Stimulated activated CD8-positive, alpha-beta memory T cell treated with anti-CD3 and anti-CD28 coated beads, Interleukin-4, amount 100 ng/mL, for 24 hours (primary cell): ENCODE measurements at regions not wholly inside any gene's neighbourhood (a gene's known extent, or its start where the extent isn't known, plus 50 kb on each side); places are given as distances from the start of the nearest gene placed in this dataset.

Experiments used
- DNase-seq: peaks from one replicate; pipeline ENCODE4 v3.0.0-alpha.2; 2020; ENCODE audit warnings: low read depth

DNA sequence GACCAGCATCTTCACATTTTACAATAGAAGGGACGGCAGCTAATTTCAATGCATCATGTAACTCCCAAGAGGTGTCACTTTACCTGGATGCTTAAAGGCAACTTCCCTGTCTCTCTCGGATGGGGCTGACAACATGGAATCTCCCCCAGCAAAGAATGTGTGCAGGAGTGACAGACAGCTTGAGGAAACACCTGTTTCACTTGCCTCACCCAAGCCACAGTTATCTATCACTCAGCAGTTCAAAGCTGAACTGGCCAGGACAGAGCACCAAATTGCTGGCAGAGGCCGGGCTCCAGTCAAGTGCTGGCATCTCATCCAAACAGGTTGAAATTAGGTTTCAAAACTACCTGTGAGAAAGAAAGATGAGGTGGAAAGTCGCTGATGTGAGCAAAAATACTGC is 538.0 kb upstream of the PLXNA2 start:
- DNase-seq, result no peak

DNA sequence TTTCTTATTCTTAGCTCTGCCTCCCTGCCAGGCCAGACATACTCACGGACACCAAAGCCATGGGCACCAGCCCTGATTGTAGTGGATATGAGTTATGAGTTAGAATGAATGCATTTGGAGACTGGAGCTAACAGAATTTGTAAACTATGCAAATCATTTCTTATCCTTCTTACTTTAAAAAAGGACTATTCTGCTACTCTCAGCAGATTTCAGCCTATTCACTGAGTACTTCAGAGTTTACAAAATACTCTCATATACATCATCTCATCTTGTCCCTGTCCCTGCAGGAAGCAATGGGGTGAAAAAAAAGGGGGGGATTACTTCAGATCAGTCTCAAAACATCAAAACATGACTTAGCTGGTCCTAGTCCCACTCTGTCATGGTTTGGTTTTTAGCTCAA is 541.4 kb upstream of the PLXNA2 start:
- no peak for DNase-seq

DNA sequence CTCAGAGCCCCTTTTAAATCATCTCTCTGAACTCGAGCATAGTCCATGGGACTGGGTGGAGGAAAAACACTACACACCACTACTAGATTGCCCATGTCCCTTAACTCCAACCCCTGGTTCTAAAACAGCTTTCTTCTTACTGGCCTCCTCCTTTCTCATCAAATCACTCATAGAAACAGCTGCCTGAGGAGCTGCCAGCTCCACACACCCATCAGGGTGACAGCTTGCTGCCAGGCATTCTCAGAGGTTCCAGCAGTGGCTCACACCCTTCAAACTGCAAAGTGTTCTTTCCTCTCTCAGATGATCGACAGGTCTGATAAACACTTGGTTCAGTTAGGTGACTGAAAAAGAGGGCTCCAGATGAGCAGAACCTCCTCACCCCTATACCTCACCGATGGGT is 543.0 kb upstream of the PLXNA2 start:
- no peak for DNase-seq

DNA sequence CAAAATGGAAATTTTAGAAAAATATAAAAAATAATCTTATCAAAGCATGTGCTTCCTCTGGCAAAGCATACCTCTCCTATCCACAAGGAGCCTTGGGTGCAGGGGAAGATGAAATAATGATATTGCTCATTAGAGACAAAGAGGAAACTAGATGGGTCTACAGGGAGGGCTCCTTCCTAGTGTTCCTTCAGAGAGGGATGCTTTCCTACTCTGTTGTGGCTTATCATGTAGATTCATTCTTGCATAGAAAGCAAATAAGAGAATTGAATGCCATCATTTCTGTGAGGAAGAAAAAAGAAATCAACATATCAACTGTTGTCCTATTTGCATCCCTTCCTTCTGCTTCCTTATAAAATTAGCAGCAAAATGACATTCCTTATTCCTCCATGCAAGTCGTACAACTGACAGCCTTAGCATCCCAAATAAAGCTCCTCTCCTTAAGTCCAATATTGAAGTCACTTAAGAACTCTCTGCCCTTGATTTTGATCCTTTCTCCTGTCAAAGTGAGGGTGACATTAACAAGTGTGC is 543.9 kb upstream of the PLXNA2 start:
- no peak for DNase-seq

GRCh38 chr1:208791456-208791855 is 547.3 kb upstream of the PLXNA2 start:
- DNase-seq, result no peak

GRCh38 chr1:208793861-208794345 is 549.7 kb upstream of the PLXNA2 start:
- DNase-seq, result no peak

DNA sequence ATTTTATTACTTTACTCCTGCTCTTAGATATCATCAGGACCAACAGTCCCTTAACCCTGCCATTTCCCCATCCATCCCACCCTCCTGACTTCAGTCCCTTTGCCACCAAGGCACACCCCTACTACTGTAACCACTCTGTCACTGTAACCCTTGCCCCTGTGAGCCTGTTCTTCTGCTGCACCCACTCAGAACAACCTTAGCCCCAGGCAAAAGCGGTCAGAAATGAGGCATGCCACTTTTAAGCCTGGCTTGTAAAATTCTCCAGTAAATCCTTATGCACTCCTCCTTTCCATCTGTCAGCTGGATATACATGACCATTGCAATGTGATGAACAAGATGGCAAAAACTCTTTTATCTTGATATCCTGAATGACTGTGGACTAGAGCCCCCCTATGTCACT is 555.0 kb upstream of the PLXNA2 start:
- DNase-seq, result no peak

DNA sequence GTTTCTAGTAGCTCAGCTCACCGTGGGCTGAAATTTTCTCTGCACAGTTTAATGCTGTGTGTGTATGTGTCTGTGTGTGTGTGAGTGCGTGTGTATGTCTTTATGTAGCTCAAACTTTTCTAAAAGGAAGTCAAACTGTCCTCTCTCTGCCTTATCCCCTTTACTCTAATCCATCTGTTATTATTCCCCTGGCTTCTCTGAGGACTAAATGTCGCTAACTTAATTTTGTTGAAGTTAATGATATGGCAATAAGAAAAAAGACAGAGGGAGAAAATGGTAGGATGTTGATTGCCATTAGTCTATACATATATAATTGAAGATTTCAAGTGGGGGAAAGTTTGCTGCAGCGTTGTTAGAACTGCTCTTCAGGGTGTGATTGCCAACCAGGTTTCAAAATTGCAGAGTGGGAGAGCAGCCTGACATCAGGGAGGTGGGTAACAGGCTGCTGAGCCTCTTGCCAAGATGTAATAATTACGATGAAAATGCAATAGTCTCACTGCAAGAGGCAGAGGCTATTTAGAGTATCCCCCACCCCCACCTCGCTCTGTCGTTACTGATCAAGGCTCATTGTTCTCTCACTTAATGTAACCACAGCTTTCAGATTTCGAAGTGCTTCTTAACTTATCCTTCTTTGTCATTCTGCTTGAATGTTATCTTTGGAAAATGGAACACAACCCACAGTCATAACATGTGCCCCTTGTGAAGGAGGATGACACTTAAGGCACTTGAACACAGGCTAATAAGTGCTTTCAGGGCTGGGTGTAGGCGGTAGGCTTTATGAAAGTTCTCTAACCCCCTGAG is 559.0 kb upstream of the PLXNA2 start:
- no peak for DNase-seq

DNA sequence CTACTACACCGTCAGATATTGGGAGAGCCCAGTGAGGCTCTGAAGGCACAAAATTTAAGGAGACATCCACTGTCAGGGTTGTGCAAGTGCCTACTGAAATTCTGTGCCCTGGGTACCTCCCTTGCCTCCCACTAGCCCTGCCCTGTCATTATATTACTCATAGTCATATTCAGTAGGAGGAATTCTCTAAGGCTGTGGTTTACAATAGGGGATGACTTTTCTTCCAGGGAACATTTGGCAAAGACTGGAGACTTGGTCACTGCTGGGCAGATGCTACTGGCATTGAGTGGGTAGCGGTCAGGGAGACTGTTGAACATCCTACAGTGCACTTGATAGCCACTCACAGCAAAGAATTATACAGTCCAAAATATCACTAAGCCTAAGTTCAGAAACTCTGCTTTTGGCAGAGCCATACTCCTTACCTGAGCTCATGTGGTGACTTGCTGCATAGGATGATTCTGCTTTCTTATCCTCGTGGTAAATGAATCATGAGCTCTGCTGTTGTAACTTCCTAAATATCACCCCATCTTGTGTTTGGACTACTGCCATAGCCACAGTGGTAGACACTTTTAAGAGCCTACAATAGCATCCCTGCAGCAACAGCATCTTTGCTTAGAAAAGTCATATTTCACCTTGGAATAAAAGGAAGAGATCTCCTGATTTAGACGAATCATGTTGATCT is 563.4 kb upstream of the PLXNA2 start:
- no peak for DNase-seq

DNA sequence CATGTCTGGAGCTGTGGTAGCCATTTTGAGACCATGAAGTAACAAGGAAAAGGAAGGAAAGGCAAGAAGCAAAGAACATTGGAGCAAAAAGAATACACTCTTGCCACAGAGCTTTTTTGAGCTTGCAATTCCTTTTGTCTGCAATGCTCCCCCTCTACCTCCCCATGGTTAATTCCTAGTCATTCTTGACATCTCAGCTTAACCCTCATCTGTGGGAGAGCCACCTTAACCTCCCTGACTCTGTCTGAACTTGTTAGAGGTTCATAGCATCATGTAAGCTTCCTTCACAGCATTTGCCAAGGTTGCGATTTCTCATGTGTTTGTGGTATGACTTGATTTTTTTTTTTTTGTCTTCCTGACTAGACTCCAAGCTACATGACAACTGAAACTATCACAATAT is 564.1 kb upstream of the PLXNA2 start:
- DNase-seq, result no peak

- DNase-seq, result no peak
Observed at GRCh38 chr1:208809876-208810275, 565.7 kb upstream of the PLXNA2 start.

DNA sequence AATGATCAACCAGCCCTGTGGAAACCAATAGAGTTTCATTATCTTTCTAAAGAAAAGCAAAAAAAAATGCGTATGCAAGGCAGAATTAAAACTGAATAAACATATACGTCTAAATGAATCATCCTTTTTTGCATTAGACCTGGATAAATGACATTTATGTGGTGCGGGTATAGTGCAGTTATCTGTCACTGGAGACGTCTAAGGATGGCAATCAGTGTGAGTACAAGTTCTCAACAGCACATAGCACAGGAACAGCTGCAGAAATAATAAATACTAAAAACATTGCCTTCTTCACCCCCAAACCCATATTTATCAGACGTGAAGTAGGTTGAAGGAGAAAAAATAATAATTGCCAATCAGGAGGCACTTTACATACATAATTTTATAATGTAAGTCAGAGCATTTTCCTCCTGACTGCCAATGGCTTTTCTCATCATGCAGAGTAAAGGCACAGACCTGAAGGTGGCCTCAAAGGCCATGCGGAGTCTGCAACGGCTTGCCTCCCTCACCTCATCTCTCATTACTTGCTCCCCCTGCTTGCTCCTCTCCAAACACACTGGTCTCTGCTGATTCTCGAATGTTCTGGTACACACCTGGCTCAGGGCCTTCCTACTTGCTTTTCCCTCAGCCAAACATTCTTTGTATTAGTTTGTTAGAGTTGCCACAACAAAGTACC is 574.7 kb upstream of the PLXNA2 start:
- no peak for DNase-seq

GRCh38 chr1:208820580-208821212 is 576.5 kb upstream of the PLXNA2 start:
- DNase-seq, result no peak

DNA sequence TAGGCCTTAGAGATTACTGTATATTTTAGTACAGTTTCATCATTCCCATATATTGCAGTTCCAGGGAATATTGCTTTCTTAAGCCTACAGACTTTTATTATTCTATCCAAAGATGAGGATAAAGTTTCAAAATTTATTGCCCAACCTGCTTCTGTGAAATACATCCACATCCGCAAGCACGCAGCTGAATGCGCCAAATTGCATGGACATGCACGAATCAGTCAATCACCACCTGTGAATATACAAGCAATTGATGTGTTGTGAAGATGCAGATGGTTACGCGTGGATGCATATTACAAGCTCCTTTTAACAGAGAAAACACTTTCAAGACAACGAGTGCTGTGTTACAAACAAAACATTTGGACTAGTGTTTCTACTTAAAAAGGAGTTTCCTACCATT is 577.8 kb upstream of the PLXNA2 start:
- no peak for DNase-seq

DNA sequence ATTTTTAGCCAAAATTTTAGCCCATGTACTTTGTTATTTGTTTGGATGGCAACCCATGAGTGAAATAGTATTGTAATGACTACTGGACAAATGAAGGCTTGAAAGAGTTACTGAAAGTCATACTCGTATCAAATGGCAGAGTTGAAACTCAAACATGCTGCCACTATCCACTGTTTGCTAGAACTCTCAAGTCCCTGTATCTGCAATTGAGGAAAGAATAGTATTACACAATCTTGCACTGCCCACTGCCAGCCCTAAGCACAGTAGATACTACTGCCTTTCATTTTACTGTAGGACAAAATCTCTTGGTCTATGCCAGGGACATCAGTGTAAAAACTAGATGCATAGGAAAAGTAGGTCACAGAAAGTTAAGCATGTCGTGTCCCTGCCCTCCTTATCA is 581.1 kb upstream of the PLXNA2 start:
- no peak for DNase-seq

DNA sequence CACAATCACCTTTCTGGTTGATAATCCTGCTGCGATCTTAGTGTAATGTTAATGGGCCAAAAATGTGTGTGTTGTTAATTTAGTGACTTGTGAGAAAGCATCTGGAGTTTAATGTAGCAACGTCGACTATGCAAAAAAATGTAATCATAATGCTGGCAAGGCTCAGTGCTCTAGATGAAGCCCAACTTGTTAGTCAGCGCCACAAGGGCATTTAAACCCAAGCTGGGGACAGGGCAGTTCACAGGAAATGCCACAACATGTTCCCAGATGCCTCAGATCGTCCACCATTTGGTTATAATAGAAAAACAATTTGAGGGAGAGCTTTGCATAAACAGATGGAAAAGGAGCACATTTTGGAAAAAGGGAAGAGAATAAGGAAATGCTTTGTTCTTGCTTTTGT is 585.4 kb upstream of the PLXNA2 start:
- DNase-seq, result no peak

DNA sequence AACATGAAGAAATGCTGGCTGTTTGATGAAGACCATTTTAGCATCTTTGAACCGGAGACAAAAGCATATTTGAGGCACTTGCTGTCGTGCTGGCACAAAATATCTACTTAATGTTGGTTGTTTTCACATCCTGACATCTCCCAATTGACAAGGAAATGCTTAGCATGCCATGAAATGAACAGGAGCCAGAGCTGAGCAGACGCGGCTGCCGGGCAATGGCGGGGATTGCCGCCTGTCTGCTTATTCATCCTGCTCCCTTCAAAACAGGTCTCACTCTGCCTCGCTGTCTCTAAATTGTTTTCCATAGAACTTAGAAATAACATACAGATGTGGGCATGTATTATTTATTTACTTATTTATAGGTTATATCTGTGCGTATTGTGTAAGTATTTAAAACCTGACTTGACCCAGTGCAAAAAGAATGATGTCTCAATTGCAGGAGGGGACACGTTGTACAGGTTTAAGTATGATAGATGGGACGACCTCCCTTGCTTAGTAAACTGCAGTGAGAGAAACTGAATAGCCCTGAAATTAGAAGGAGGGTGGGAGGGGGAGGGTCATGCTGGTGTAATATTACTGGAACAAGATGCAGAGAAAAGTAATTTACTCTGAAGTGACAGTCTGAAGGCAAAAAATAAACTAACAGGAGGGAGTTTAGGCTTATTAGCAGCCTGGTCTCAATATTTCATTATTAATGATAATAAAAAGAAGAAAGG is 590.4 kb upstream of the PLXNA2 start:
- DNase-seq, result no peak

DNA sequence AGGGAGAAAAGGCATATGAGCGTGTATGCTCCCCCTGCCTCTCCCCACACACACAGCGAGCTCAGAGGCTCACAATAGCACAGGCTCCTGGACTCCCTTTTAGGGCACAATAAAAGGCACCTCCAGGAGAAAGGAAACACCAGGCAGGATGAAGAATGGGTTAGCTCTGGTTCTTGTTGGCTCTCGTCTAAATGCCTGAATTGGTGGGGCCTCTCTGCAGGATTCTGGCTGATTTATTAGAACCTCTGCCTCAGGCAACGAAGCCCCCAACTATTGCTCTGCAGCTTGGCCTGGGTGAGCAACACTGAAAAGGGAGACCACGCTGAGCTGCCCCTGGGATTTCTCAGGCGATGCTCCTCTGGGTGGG is 590.9 kb upstream of the PLXNA2 start:
- DNase-seq, result no peak

DNA sequence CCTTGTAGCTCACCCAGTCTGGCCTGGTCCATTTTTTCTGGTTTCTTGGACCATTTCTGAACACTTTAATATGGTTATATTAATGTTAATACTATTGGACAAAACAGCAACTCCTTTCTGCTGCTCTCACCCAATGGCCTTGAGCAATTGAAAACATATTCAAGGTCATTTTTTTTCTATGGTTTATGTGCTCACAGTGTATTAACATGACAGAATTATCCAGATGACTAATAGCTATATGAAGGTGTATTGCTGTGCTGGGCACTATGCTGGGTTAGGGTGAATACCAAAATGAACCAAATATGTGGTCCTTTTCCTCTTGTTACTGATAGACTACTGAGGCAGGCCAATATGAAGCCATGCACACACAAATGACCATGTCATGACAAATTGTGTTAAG is 591.6 kb upstream of the PLXNA2 start:
- no peak for DNase-seq

DNA sequence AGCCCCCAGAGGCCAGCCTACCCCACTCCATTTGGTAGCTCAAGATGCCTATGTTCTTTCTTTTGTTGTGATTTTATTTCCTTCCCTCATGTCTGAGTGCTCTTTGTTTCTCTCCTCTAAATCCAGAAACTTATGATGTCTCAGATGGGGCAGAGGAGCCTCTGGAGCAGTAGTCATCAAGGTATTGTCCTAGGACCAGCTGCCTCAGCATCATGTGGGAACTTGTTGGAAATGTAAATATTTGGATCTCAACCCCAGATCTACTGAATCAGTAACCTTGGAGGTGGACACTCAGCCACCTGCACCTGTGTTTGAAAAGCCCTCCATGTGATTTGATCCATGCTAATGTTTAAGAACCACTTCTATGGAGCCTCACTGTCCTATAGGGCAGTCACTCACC is 593.1 kb upstream of the PLXNA2 start:
- no peak for DNase-seq

DNA sequence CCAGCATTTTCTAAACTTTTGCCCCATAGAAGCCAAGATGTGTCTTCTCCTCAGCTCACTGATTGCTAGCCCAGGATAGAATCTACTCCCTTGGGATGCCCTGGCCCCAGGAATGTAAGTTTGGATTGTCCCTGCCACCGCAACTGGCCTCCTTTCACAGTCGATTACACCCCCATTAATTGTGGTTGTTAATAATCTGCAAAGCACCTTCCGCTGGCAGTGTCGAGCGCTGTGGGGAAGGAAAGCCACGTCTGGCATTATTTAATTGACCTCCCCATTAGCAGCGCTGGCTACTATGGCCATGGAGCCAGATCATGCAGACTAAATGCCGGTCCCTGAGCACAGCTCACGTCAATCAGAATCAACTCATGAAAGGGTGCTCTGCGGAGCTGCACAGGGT is 597.3 kb upstream of the PLXNA2 start:
- DNase-seq, result no peak

- no peak for DNase-seq
Observed at GRCh38 chr1:208842451-208842850, 598.3 kb upstream of the PLXNA2 start.
